Activated CD8-positive, alpha-beta memory T cell treated with anti-CD3 and anti-CD28 coated beads, Interleukin-2, amount 50 U/mL, for 24 hours (primary cell): ENCODE measurements at regions not wholly inside any gene's neighbourhood (a gene's known extent, or its start where the extent isn't known, plus 50 kb on each side); places are given as distances from the start of the nearest gene placed in this dataset.

Source experiments
- DNase-seq: peaks from one replicate; pipeline ENCODE4 v3.0.0-alpha.2; 2020; ENCODE audit errors: extremely low read depth

DNA sequence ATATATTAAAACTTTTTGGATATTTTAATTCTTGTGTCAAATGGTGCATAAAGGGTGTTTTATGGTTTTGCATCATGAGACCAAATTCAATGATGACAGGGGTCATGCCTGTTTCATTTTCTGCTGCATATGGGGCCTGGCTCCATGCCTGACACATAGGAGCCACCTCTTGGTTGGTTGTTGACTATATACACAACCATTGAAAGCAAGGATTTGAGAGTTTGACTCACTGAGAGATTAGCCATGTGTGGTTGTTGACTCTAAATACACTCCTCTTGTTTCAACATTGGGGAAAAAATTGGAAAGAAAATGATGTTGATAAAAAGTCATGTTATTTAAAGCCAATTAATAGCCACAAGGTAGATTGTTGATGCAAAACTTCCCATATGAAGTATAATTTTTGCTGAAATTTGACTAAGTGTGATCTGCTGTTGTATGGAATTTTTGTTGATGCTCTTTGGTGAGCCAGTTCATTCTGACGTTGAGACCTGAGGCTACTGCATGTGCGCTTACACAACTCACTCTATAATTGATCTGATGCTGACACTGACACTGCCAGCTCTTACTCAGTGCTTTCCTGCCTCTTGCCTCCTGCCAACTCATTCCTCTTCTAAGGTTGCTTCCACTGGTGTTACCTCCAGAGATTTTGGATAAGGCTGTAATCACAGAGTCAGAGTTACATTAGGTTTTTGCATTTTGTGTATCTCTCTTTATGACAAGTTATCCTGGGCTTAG, 446.2 kb upstream of the SLC14A2 start:
- DNase-seq: no peak

DNA sequence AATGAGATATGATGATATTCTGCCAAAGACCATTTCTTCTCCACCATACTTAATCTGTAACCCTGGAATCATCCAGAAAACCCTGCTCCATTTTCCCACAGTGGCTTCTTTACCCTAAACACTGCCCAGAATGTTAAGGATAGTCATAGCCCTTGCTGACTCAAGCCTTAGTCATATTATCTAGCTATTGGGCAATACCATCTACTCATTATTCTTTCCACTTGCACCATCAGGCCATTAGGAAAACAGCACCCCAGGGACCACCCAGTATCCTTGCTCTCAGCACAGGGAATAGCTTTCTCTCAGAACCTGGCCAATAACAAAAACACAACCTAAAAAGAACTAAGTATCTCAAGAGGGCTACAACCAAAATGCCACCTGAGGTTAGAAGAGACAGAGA, 445.7 kb upstream of the SLC14A2 start:
- DNase-seq: no peak

- DNase-seq: no peak
Observed at GRCh38 chr18:45171679-45172191, 443.5 kb upstream of the SLC14A2 start.

DNA sequence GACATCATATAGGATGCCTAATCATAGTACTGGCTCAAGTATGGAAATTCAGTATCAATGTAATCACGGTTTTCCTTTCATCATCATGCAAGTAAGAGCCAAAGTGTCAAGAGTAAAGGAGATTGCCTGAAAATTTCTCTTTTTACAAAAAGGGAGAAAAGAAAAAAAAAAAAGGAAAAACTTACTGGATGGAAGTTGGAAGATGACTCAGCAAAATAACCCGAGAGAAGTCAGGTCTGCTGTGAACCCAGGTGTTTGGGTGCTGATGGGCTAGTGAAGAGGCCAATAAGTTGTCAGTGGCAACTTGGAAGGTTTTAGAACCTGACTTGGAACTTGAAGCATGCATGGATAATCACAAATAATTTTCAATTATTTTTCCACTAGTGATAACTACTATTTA, 441.9 kb upstream of the SLC14A2 start:
- DNase-seq: no peak

DNA sequence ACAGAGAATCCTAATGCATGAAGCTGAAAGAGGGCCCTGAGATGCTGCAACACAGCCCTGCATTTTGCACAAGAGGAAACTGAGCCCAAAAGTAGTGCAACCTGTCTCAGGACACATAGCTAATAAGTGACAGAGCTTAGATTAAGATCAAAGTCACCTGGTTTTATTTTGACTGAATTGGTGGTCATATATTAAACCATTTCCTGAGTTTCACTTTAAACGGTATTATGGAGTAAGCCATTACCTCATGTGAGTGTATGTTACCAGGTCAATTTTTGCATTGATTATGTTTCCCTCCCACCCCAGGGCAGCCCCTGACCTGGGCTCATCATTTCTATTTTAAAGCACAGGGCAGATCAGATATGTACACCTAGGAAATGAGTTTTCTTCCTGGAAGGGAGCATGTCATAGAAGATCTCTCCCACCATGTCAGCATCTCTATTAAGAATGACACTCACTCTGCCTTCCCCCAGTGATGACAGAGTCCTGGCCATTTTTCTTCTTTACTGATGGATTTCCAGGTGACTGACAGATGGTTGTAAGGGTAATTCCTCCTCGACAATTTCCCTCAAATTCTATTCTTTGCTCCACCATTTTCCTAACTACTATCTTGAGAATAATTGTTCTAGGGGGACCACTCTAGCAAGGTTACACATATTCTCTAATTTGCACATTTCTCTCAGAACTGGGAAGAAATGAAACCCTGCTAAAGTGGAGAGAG, 441.3 kb upstream of the SLC14A2 start:
- no peak for DNase-seq

DNA sequence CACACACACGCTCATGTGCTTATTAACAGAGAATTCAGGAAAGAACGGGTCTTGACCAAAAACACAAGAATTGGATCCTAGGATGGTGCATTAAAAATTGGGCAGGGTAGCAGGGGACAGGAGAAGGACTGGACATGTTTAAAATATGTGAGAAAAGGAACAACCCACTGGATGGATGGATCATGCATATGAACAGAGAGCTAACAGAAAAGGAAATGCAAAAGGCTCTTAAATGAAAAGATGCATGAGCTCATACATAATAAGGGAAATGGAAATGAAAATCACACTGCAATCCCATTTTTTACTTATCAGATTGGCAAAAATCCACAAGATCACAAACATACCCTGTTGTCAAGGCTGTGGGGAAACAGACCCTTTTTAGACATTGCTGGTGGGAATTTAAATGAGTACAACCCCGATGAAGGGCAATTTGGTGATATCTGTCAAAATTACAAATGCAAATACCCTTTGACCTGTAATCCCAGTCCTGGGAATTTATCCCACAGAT, 440.6 kb upstream of the SLC14A2 start:
- DNase-seq: no peak

GRCh38 chr18:45175511-45175910, 439.8 kb upstream of the SLC14A2 start:
- no peak for DNase-seq

- DNase-seq: no peak
Observed at GRCh38 chr18:45186832-45187231, 428.4 kb upstream of the SLC14A2 start.

DNA sequence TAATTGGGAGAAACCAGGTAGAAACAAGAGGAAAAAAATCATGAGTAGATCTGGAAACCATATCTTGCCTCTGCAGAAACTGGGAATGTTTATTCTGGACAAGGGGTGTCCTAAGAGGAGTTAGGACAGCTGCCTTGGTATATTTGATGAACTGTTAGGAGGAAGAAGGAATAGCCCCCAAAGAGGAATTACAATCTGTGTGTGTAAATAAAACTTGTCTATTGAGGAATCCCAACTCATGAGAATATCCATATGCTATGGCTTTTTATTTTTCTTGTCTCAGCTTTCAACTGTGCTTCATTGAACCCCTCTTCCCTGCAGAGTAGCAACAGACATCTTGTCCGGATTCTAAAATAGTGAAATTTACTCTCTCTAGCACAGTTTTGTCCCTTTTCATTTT, 423.5 kb upstream of the SLC14A2 start:
- no peak for DNase-seq

GRCh38 chr18:45197526-45197970, 417.7 kb upstream of the SLC14A2 start:
- no peak for DNase-seq

- no peak for DNase-seq
Observed at GRCh38 chr18:45198526-45198925, 416.8 kb upstream of the SLC14A2 start.

GRCh38 chr18:45201029-45201428, 414.2 kb upstream of the SLC14A2 start:
- DNase-seq: no peak

DNA sequence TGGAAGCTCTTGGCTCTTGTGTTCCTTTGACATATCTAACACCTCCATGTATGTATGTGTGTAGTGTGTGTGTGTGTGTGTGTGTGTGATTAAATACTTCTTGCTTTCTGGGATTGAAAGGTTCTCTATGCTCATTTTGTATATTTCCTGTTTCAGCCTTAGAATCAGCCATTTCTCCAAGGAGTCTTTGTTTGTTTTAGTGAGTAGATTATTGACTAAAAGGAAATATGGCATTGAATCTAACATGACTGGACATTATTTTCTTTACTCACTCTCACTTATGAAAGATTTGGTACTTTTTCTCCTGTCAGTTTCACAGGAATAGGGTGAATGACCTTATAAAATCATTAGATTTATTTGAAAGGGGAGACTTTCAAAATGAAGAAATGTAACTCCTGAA, 413.8 kb upstream of the SLC14A2 start:
- no peak for DNase-seq

GRCh38 chr18:45202061-45202460, 413.2 kb upstream of the SLC14A2 start:
- DNase-seq: no peak

GRCh38 chr18:45203677-45204076, 411.6 kb upstream of the SLC14A2 start:
- DNase-seq: no peak

GRCh38 chr18:45207328-45207727, 407.9 kb upstream of the SLC14A2 start:
- DNase-seq: no peak

- DNase-seq: no peak
Observed at GRCh38 chr18:45208164-45208563, 407.1 kb upstream of the SLC14A2 start.

DNA sequence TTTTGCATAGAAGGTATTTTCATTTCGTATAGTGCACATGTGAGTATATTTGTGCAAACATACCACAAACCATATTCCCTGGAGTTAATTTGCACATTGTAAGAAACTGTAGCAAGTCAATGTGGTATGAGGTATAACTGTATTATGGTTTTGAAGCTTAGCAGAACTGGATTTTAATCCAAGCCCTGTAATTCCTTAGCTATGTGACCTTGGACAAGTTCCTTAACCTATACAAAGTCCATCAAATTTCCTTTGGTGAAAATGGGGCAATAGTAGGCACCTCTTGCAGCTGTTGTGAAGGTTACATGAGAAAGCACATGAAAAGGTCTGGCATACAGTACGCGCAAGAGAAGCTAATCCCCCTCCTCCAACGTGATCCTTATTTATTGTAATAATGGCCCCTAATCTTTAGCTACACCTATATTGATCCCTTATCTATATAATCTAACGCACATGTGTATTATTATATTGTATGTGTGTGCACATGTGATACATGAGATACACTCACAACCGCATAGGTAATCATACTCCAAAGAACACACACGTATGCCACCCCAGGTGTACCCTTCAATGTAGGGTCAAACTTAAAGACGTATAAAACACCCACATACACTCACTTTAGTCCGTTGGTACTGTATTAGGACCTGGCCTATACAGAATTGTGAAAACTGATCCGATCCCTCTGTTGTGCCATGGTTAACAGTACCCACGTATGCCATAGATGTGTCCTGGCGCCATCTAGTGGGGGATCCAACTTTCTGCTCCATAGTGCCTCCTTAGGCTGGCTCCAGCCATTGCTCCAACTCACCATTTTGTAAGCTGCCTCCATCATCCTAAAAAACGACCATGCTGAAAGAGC, 402.9 kb upstream of the SLC14A2 start:
- DNase-seq: peak; percentile 61

GRCh38 chr18:45213040-45213333, 402.3 kb upstream of the SLC14A2 start:
- DNase-seq: no peak

DNA sequence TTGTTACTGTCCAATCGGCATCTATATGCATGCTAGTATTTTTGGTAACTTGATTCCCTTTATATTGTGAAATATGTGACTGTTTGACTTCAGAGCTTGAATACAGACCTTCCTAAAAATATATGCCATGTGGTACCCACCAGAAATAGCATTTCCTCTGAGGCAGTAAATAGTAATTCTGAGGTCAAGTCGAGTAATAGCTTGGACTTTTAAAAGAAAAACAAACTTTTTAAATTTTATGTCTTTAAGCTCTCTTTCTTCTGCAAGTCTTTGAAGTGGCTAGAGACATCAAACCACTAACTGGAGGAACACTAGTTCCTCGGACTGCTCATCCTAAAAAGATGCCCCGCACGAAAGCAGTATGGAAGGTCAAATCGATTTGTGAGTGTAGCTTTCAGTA, 396.8 kb upstream of the SLC14A2 start:
- no peak for DNase-seq

DNA sequence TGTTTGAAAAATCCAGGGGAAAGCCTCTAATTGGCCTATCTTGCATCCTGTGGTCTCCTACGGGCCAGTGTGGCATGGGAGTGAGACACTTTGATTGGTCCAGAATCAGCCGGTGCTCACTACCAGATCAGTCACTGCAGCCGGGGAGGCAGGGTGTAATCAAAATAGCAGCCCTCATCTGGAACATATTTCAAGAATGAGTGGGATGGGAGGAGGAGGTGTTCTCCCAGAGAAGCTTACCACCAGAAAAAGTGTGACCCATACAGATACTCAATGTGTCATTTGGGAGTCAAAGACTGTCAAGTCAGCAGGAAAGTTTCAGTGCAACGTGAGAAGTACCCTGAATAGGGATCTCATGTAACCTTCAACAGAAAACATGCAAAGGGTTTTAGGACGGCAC, 393.9 kb upstream of the SLC14A2 start:
- DNase-seq: no peak

DNA sequence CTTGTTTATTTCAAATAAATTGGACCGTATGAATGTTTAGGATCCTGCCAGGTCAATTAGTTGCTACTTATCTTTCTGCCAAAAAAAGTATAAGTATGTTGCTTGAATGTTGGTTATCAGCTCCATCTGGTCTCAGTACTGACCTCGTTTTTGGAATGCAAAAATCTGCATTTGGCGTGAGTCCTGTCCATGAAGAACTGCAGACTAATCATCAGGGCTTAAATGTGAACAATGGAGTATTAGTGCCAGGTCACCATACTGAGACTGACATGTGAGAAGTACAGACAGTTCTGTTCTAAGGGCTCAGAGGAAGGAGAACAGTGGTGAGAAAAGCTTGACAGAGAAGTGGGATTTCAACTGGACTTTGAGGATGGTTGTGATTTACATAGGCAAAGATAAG, 393.1 kb upstream of the SLC14A2 start:
- DNase-seq: no peak
